HepG2 (cell line): ENCODE measurements at regions not wholly inside any gene's neighbourhood (a gene's known extent, or its start where the extent isn't known, plus 50 kb on each side); places are given as distances from the start of the nearest gene placed in this dataset.

Experiments used
- ATAC-seq: fragments of 200-7000 bp; cut with Tn5 transposase; 3 replicates; pipeline ENCODE4 v1.9.1; 2020; ENCODE audit warnings: mild to moderate bottlenecking, moderate library complexity
- BruUV-seq: library from RNA; stranded (reverse); fragments of 400-500 nt; replicated peaks from 2 replicates; lab custom pipeline; 2021; lab: Mats Ljungman, UMichigan
- CTCF ChIA-PET: fragments of 300-600 bp; formaldehyde crosslinking; extraction: SDS; loops from one replicate; lab custom pipeline; 2021; ENCODE audit warnings: low total read pairs, inconsistent platforms, low intra/inter-chr PET ratio; lab: Yijun Ruan, JAX
- POLR2A ChIA-PET: fragments of 350-600 bp; sonication (Branson Sonifier 250); formaldehyde crosslinking; loops from one replicate; lab custom pipeline; 2020; ENCODE audit warnings: antibody characterized with exemption, inconsistent platforms; lab: Yijun Ruan, JAX
- DNase-seq: peaks from one replicate; pipeline ENCODE4 v3.0.0-alpha.2; 2015; ENCODE audit warnings: low spot score
- FAIRE-seq: peaks from 3 replicates; lab custom pipeline; 2011; peaks lifted over from hg19 to GRCh38; lab: Jason Lieb, UNC
- H2AFZ ChIP-seq: one replicate; pipeline ENCODE4 v1.6.1; 2011; ENCODE audit warnings: low read length, inconsistent platforms
- H3K27ac ChIP-seq: fragments of 300-600 bp; 3 replicates; pipeline ENCODE4 v1.8.0; 2011; ENCODE audit warnings: mixed run types, mild to moderate bottlenecking, mixed read lengths, low read length, inconsistent platforms; ENCODE audit not compliant: insufficient read depth; ENCODE audit errors: extremely low read length
- H3K27me3 ChIP-seq, 2 experiments: fragments of 200-600 bp in 1 of 2; 2 replicates in 1 of 2; 3 replicates in 1 of 2; pipeline versions ENCODE4 v1.6.0 to v1.8.0; 2011; ENCODE audit warnings: low read length in 2 of 2, mild to moderate bottlenecking in 2 of 2, moderate library complexity in 2 of 2, inconsistent platforms in 1 of 2; ENCODE audit not compliant: insufficient read depth in 2 of 2, control insufficient read depth in 1 of 2
- H3K36me3 ChIP-seq, 2 experiments: fragments of 200-600 bp in 1 of 2; replicated peaks in 1 of 2; 2 replicates in 1 of 2; 3 replicates in 1 of 2; pipeline versions ENCODE4 v1.5.1 to v1.8.0; 2011; ENCODE audit warnings: low read length in 2 of 2, inconsistent platforms in 1 of 2; ENCODE audit not compliant: insufficient read depth in 2 of 2, control insufficient read depth in 1 of 2
- H3K4me1 ChIP-seq: 2 replicates; pipeline ENCODE4 v1.5.1; 2012; ENCODE audit warnings: low read length, inconsistent platforms; ENCODE audit not compliant: insufficient read depth
- H3K4me2 ChIP-seq: 2 replicates; pipeline ENCODE4 v1.6.0; 2011; ENCODE audit warnings: low read depth, low read length, inconsistent platforms
- H3K4me3 ChIP-seq, 3 experiments: fragments of 200-600 bp in 1 of 3; sonication (generic), shearing (Covaris generic) in 1 of 3; replicated peaks in 1 of 3; 2 replicates each; pipeline ENCODE4 v1.5.1; 2011 to 2016; ENCODE audit warnings: low read length in 3 of 3, inconsistent platforms in 2 of 3, low read depth in 2 of 3, mild to moderate bottlenecking in 2 of 3, control low read depth in 1 of 3, mixed read lengths in 1 of 3; ENCODE audit not compliant: insufficient read depth in 1 of 3
- H3K79me2 ChIP-seq: one replicate; pipeline ENCODE4 v1.6.1; 2011; ENCODE audit warnings: low read length, inconsistent platforms; ENCODE audit not compliant: insufficient read depth
- H3K9ac ChIP-seq: 2 replicates; pipeline ENCODE4 v1.6.0; 2011; ENCODE audit warnings: mild to moderate bottlenecking, low read depth, low read length, inconsistent platforms; ENCODE audit not compliant: insufficient read depth
- H3K9me3 ChIP-seq: 2 replicates; pipeline ENCODE4 v1.5.1; 2012; ENCODE audit warnings: mild to moderate bottlenecking, low read length
- H4K20me1 ChIP-seq: 2 replicates; pipeline ENCODE4 v1.6.0; 2011; ENCODE audit warnings: inconsistent platforms, mild to moderate bottlenecking, low read length, moderate library complexity; ENCODE audit not compliant: insufficient read depth
- FOSL1 ChIP-seq: sonication (generic); formaldehyde crosslinking; IDR thresholded peaks from 2 replicates; pipeline ENCODE4 v1.9.0; 2021; ENCODE audit warnings: missing genetic modification reagents, borderline replicate concordance
- GPN1 ChIP-seq: sonication (generic); formaldehyde crosslinking; IDR thresholded peaks from 2 replicates; pipeline ENCODE4 v1.5.1; 2020; ENCODE audit warnings: missing genetic modification reagents, borderline replicate concordance
- HNF1B ChIP-seq: sonication (generic); formaldehyde crosslinking; IDR thresholded peaks from 2 replicates; pipeline ENCODE4 v1.5.1; 2020; ENCODE audit warnings: mild to moderate bottlenecking, moderate library complexity, missing genetic modification reagents
- KLF12 ChIP-seq: sonication (generic); formaldehyde crosslinking; IDR thresholded peaks from 2 replicates; pipeline ENCODE4 v1.4.0; 2020; ENCODE audit warnings: missing genetic modification reagents, borderline replicate concordance
- KLF6 ChIP-seq: IDR thresholded peaks from 2 replicates; pipeline ENCODE4 v1.8.0; 2016; ENCODE audit warnings: missing biosample characterization, missing genetic modification reagents
- SMARCE1 ChIP-seq: fragments of 450-650 bp; IDR thresholded peaks from 2 replicates; pipeline ENCODE4 v1.6.1; 2017; ENCODE audit warnings: borderline replicate concordance
- ZFYVE20 ChIP-seq: sonication (generic); formaldehyde crosslinking; IDR thresholded peaks from 2 replicates; pipeline ENCODE4 v1.8.0; 2023; ENCODE audit warnings: low read depth, mild to moderate bottlenecking, moderate library complexity, missing genetic modification reagents, borderline replicate concordance
- ZNF720 ChIP-seq: sonication (generic); formaldehyde crosslinking; IDR thresholded peaks from 2 replicates; pipeline ENCODE4 v1.4.0; 2020; ENCODE audit warnings: missing genetic modification reagents
- ZNF773 ChIP-seq: sonication (generic); formaldehyde crosslinking; IDR thresholded peaks from 2 replicates; pipeline ENCODE4 v1.4.0; 2020; ENCODE audit warnings: missing genetic modification reagents, borderline replicate concordance
- WGBS: methylation state at CpG from one replicate; pipeline ENCODE4 v1.1.6; 2017; ENCODE audit warnings: low lambda C conversion rate; 5-methylcytosine and 5-hydroxymethylcytosine counted together
- in situ Hi-C: cut with HindIII; loops from 2 replicates; pipeline ENCODE4 v1.10.0; 2017; ENCODE audit warnings: low pct_unique_long_range_greater_than_20kb; ENCODE audit not compliant: extremely low pct_ligation_motif_present
- intact Hi-C: fragments of 100-400 bp; cut with micrococcal nuclease; formaldehyde crosslinking; loops from one replicate; pipeline ENCODE4 v1.10.0; 2022; ENCODE audit not compliant: unreplicated experiment

GRCh38 chr12:65585648-65586602 is 238.4 kb upstream of the HMGA2 start:
- FAIRE-seq (no peak), ATAC-seq (no peak), DNase-seq (no peak)
- H3K9ac ChIP-seq = no peak overlapping the region
- H3K4me3 ChIP-seq = no peak overlapping the region
- no peak overlapping the region for H2AFZ ChIP-seq
- no TSS peak for BruUV-seq
- H3K4me1 ChIP-seq = no peaks in the 10 kb centered on the region
- H3K36me3 ChIP-seq = no peaks in the 10 kb centered on the region
- ChIA-PET CTCF (no interaction called here), POLR2A (no interaction called here)
- H3K27me3 ChIP-seq = no peaks in the 10 kb centered on the region; a peak in 2 of 5 replicates
- H3K9me3 ChIP-seq = no peaks in the 10 kb centered on the region
- 0% methylated on average over 3 of the region's 3 CpGs for WGBS
- H3K4me2 ChIP-seq = no peak overlapping the region
- H3K27ac ChIP-seq = no peak overlapping the region
- H3K79me2 ChIP-seq = no peaks in the 10 kb centered on the region
- no peaks in the 10 kb centered on the region for H4K20me1 ChIP-seq
- intact Hi-C loops = no loop called here
- in situ Hi-C loops = no loop called here
- TF ChIP-seq GPN1 (CRISPR knock-in tag) (no peak), ZNF773 (CRISPR knock-in tag) (no peak), ZFYVE20 (CRISPR knock-in tag) (no peak), ZNF720 (CRISPR knock-in tag) (no peak)

- WGBS = 50% methylated on average over 1 of the region's 1 CpG
- in situ Hi-C loops = no loop called here
- CTCF ChIA-PET = no interaction called here
Observed at GRCh38 chr12:65586796-65587195, 237.5 kb upstream of the HMGA2 start.

More at GRCh38 chr12:65586796-65587195, 237.5 kb upstream of the HMGA2 start:
- Histone ChIP-seq H3K36me3 (no peaks in the 10 kb centered on the region), H3K27ac (no peak overlapping the region), H3K4me1 (no peaks in the 10 kb centered on the region), H3K4me2 (no peak overlapping the region), H2AFZ (no peak overlapping the region), H3K79me2 (no peaks in the 10 kb centered on the region), H3K9ac (no peak overlapping the region), H3K27me3 (no peaks in the 10 kb centered on the region; a peak in 3 of 5 replicates), H4K20me1 (no peaks in the 10 kb centered on the region), H3K4me3 (no peak overlapping the region), H3K9me3 (no peaks in the 10 kb centered on the region)
- no peak for TF ChIP-seq HNF1B (CRISPR knock-in tag)
- TF ChIP-seq FOSL1 (CRISPR knock-in tag) = no peak
- TF ChIP-seq KLF6 (CRISPR knock-in tag) = no peak
- no peak for TF ChIP-seq SMARCE1
- no peak for TF ChIP-seq KLF12
- no TSS peak for BruUV-seq
- DNase-seq (no peak), FAIRE-seq (no peak), ATAC-seq (no peak)
- POLR2A ChIA-PET = no interaction called here
- intact Hi-C loops = no loop called here
